DMS 273 (cell line): ENCODE measurements at regions not wholly inside any gene's neighbourhood (a gene's known extent, or its start where the extent isn't known, plus 50 kb on each side); places are given as distances from the start of the nearest gene placed in this dataset.
"Not testable (repeated sequence)": the region's sequence is repeated elsewhere in the genome, so short reads cannot be mapped to it uniquely, and the experiment has no call there.

Experiments
- DNase-seq: peaks from one replicate; lab custom pipeline; 2025; ENCODE audit not compliant: unreplicated experiment; lab: John Stamatoyannopoulos, UW

DNA sequence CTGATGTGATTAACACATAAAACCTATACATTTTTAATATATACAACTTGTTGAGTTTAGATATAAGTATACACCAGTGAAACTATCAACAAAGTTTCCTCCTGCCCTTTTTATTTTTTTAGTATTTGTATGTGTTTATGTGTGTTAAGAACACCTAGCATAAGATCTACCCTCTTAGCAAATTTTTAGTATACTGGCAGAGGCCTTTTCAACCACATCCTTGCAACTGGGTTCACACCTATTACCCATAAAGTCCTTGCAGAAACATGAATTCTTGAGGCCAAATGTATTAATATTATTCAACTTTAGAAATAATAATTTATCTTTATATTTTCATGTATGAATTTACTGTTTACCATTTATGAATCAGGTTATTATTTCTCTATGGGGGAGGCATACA, 119.7 kb upstream of the CRIM1 start:
- DNase-seq = no peak

DNA sequence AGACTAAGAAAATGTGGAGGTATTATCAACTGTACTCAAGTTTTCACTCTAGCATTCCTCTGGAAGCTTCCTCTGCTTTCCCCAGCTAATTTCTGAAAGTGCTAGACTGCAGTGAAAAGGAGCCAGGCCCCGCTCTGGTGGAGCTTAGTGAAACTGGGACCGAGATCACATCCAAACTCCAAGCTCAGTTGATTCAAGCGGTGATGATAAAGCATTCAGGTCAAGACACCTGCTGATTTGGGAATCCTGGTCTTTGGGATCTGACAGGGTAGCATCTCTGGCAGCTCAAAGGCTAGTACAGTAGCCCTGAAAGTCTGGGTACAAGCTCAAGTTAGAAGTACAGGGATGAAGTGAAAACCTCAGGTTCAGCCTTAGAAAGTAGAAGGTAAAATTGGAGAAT, 120.2 kb upstream of the CRIM1 start:
- DNase-seq = no peak

GRCh38 chr2:36223259-36223658, 132.3 kb upstream of the CRIM1 start:
- DNase-seq = no peak

DNA sequence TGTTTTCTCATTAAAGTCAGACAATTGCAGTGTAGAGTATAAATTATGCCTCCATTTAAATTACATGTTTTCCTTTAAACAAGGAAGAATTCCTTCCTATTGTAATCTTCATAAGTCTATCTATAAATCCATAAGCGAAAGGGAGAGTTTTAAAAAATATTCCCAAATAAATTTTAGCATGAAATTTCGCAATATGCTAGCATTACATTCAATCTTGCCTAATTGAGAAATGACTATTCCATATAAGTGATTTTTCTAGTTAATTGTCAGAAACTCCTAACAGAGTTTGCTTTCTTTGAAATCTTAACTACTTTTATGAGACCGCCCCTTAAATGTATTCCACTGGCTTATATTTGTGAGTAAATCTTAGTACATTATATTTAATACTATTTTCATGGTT, 133.1 kb upstream of the CRIM1 start:
- DNase-seq = no peak

DNA sequence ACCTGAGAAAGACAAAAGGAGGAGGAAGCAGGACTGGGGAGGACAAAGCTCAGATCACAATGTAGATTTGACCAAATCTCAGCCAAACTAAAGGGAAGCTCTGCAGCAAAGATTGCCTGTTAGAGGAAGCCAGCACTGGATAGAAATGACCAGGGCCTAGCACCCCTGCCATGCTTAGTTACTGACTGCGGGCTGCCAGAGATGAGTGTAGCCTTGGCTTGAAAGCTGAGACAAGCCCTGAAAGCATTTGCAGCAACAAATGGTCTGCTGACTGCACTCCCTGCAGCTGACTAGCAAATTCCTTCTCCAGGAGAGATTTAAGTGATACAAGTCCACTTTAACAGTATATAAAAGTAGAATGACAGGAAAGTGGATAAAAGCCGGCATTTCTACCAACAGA, 140.9 kb upstream of the CRIM1 start:
- no peak for DNase-seq

GRCh38 chr2:36203366-36203765, 152.2 kb upstream of the CRIM1 start:
- DNase-seq = no peak

- no peak for DNase-seq
These were observed 158.2 kb upstream of the CRIM1 start for GRCh38 chr2:36197181-36197971.

DNA sequence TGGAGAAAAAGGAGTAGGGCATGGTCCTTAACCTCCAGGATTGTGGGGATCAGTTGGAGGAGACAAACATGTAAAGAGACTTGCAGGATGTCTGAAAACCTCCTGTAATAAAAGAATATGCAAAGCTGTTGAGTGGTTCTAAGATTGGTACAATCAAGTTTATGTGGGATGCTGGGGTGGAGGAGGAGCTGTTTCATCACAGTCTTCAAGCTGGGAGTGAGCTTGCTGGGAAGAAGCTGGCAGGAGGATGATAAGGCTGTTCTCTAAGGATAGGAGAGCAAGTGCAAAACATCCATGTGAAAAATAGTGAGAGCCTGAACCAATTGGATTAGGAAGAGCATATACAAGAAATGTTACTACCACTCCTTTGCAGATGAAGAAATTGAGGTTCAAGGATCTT, 161.9 kb upstream of the CRIM1 start:
- DNase-seq = no peak

- no peak for DNase-seq
These were observed 162.6 kb upstream of the CRIM1 start for GRCh38 chr2:36192983-36193382.

DNA sequence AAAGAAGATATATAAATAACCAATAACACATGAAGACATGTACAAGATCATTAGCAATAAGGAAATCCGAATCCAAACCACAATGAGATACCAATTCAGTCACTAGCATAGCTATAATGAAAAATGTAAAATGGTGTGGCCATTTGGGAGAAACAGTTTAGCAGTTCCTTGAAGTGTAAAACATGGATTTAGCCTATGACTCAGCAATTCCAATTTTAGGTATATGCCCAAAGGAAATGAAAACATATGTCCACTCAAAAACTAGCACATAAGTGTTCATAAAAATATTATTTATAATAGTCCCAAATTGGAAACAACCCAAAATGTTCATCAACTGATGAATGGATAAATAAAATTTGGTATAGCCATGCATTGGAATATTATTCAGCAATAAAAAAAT, 165.5 kb upstream of the CRIM1 start:
- no peak for DNase-seq

- no peak for DNase-seq
These were observed 170.0 kb upstream of the CRIM1 start for GRCh38 chr2:36185624-36186023.

GRCh38 chr2:36184848-36185247, 170.7 kb upstream of the CRIM1 start:
- DNase-seq = no peak

- DNase-seq = not testable (repeated sequence)
These were observed 174.6 kb upstream of the CRIM1 start for GRCh38 chr2:36180789-36181482.

DNA sequence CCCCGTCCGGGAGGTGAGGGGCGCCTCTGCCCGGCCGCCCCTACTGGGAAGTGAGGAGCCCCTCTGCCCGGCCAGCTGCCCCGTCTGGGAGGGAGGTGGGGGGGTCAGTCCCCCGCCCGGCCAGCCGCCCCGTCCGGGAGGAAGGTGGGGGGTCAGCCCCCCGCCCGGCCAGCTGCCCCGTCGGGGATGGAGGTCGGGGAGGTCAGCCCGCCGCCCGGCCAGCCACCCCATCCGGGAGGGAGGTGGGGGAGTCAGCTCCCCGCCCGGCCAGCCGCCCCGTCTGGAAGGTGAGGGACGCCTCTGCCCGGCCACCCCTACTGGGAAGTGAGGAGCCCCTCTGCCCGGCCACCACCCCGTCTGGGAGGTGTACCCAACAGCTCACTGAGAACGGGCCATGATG, 175.3 kb upstream of the CRIM1 start:
- not testable (repeated sequence) for DNase-seq

GRCh38 chr2:36179668-36180269, 175.8 kb upstream of the CRIM1 start:
- not testable (repeated sequence) for DNase-seq

DNA sequence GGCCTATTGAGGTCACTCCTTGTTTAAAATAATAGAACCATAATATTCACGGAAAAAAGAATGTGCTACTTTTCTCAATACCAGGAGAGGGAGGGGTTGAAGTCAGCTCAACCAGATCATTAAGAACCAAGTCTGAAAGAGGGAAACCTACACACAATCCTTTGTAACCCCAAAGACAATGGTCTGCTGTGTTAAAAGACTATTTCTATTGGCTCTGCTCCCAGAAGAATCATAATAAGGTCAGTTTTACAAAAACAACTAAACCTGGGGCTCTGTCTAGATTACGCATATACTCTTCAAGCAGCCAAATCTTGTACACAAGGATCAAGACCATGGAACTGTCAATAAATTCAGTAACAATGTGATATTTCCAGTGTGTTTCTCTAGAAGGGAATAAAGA, 177.2 kb upstream of the CRIM1 start:
- DNase-seq = no peak

DNA sequence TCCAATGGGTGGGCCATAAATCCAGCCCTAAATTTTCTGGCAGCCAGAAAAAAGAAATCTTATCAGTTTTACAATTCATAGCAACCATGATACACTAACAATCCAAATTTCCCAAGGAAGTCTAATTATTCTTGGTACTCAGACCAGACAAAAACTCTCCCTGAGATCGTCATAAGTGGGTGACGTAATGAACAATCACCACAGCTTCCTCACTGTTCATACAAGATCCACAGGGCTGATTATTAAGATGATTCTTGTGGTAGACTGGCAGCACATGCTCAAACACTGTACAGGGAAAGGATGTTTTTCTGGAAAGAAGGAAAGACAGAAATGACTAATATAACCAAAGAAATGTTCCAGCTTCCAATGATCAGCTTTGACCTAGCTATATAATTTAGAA, 178.3 kb upstream of the CRIM1 start:
- DNase-seq = no peak

DNA sequence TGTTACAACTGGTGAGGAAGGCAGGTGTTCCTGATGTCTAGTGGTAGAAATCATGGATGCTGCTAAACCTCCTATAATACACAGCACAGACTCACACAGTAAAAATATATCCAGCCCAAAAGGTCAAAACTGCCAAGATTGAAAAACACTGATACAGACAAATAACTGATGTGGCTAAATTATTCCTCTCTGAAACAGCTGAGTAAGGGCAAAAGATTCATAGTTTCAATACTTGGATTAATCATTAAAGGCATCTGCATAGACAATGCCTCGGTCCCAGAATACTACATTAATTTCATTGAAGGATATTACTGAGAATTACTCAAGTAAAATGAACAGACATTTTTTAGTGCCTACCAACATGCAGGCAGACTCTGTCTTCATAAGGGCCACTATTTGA, 180.7 kb upstream of the CRIM1 start:
- DNase-seq = no peak

GRCh38 chr2:36173760-36174404, 181.7 kb upstream of the CRIM1 start:
- no peak for DNase-seq

GRCh38 chr2:36172824-36173223, 182.8 kb upstream of the CRIM1 start:
- DNase-seq = no peak

GRCh38 chr2:36170805-36171204, 184.8 kb upstream of the CRIM1 start:
- no peak for DNase-seq

DNA sequence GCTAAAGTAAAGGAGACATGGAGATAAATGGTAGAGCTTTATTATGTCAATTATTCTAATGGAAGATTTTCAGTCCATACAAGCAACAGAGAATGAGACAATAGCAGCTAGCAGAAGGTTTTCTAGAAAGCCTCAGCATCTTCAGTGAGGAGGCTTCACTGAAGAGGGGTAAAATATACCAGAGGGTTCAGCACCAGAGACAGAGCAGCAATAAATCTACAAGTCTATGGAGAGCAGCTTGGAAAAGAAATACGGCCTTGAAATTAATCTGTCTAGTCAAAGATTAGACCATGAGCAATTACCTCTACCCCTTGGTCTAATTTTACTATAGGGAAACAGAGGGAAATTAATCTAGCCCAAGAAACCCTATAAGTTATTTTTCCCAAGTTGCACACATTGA, 185.7 kb upstream of the CRIM1 start:
- DNase-seq = no peak
